KMS-11 (cell line): ENCODE measurements at regions not wholly inside any gene's neighbourhood (a gene's known extent, or its start where the extent isn't known, plus 50 kb on each side); places are given as distances from the start of the nearest gene placed in this dataset.
"Not testable (repeated sequence)": the region's sequence is repeated elsewhere in the genome, so short reads cannot be mapped to it uniquely, and the experiment has no call there.

Experiments
- H2AFZ ChIP-seq: fragments of 200-600 bp; sonication (generic); 2 replicates; pipeline ENCODE4 v1.6.1; 2016; ENCODE audit warnings: antibody characterized with exemption, mixed run types, low read depth
- H3K27ac ChIP-seq: fragments of 200-600 bp; sonication (generic); 2 replicates; pipeline ENCODE4 v1.6.1; 2016; ENCODE audit warnings: mild to moderate bottlenecking, mixed run types
- H3K27me3 ChIP-seq: fragments of 200-600 bp; sonication (generic); 2 replicates; pipeline ENCODE4 v1.6.1; 2017; ENCODE audit warnings: mild to moderate bottlenecking, low read depth, mixed run types, moderate library complexity; ENCODE audit not compliant: insufficient read depth
- H3K36me3 ChIP-seq: fragments of 200-600 bp; sonication (generic); 2 replicates; pipeline ENCODE4 v1.6.1; 2017; ENCODE audit warnings: mild to moderate bottlenecking, mixed run types; ENCODE audit not compliant: insufficient read depth
- H3K4me1 ChIP-seq: fragments of 200-600 bp; sonication (generic); 2 replicates; pipeline ENCODE4 v1.6.1; 2016; ENCODE audit warnings: mild to moderate bottlenecking, low read depth, mixed run types; ENCODE audit not compliant: poor library complexity, severe bottlenecking
- H3K4me2 ChIP-seq: fragments of 200-600 bp; sonication (generic); 2 replicates; pipeline ENCODE4 v1.7.0; 2016; ENCODE audit warnings: mild to moderate bottlenecking, mixed run types
- H3K4me3 ChIP-seq: fragments of 200-600 bp; sonication (generic); IDR thresholded peaks from 2 replicates; pipeline ENCODE4 v1.6.1; 2017; ENCODE audit warnings: low read depth, low read length, mixed read lengths; ENCODE audit not compliant: insufficient read depth
- H3K79me2 ChIP-seq: fragments of 200-600 bp; sonication (generic); 2 replicates; pipeline ENCODE4 v1.6.1; 2016; ENCODE audit warnings: low read depth, mixed run types; ENCODE audit not compliant: insufficient read depth
- H3K9ac ChIP-seq: fragments of 200-600 bp; sonication (generic); 2 replicates; pipeline ENCODE4 v1.6.1; 2016; ENCODE audit warnings: mild to moderate bottlenecking, mixed run types
- H4K20me1 ChIP-seq: fragments of 200-600 bp; sonication (generic); 2 replicates; pipeline ENCODE4 v1.6.1; 2016; ENCODE audit warnings: mild to moderate bottlenecking, mixed run types; ENCODE audit not compliant: insufficient read depth
- TF ChIP-seq, protein P1 (sequence below): fragments of 200-600 bp; sonication (generic); conservative IDR thresholded peaks from 2 replicates; pipeline ENCODE4 v1.6.1; 2017; ENCODE audit warnings: low read depth, mild to moderate bottlenecking, antibody characterized with exemption, low read length, moderate library complexity, mixed read lengths

DNA sequence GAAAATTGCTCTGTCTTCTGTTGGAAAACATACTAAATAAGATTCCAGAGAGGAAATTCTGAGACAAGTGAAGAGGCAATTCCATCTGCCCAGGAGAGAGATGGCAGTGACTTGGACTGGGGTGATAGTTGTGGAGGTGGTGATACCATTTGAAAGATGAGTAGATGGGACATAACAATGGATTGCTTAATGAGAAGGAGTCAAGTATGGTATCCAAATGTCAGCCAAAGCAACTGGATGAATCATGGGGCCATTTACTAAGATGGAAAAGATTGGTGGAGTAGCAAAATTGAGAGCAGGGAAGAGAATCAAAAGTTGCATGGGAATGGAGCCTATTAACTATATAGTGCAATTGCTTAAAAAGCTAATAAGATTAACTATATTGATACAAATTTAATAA, 222.1 kb downstream of the ETAA1 start:
- no peak overlapping the region for H3K27ac ChIP-seq
- H3K79me2 ChIP-seq: no peaks in the 10 kb centered on the region
- H3K27me3 ChIP-seq: no peaks in the 10 kb centered on the region
- TF ChIP-seq, protein P1, sequence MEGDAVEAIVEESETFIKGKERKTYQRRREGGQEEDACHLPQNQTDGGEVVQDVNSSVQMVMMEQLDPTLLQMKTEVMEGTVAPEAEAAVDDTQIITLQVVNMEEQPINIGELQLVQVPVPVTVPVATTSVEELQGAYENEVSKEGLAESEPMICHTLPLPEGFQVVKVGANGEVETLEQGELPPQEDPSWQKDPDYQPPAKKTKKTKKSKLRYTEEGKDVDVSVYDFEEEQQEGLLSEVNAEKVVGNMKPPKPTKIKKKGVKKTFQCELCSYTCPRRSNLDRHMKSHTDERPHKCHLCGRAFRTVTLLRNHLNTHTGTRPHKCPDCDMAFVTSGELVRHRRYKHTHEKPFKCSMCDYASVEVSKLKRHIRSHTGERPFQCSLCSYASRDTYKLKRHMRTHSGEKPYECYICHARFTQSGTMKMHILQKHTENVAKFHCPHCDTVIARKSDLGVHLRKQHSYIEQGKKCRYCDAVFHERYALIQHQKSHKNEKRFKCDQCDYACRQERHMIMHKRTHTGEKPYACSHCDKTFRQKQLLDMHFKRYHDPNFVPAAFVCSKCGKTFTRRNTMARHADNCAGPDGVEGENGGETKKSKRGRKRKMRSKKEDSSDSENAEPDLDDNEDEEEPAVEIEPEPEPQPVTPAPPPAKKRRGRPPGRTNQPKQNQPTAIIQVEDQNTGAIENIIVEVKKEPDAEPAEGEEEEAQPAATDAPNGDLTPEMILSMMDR: no peak
- no peak overlapping the region for H3K4me2 ChIP-seq
- H3K9ac ChIP-seq: no peak overlapping the region
- no peaks in the 10 kb centered on the region for H3K4me1 ChIP-seq
- H2AFZ ChIP-seq: no peak overlapping the region
- no peaks in the 10 kb centered on the region for H4K20me1 ChIP-seq
- no peak overlapping the region for H3K4me3 ChIP-seq
- no peaks in the 10 kb centered on the region for H3K36me3 ChIP-seq

DNA sequence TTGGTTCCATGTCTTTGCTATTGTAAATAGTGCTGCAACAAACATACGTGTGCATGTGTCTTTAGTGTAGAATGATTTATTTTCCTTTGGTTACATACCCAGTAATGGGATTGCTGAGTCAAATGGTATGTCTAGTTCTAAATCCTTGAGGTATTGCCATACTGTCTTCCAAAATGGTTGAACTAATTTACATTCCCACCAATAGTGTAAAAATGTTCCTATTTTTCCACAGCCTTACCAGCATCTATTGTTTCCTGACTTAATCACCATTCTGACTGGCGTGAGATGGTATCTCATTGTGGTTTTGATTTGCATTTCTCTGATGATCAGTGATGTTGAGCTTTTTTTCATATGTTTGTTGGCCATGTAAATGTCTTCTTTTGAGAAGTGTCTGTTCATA, 226.6 kb downstream of the ETAA1 start:
- not testable (repeated sequence) for H3K4me2 ChIP-seq, H4K20me1 ChIP-seq, H3K79me2 ChIP-seq, H3K4me1 ChIP-seq, H3K9ac ChIP-seq, H3K36me3 ChIP-seq, H3K27ac ChIP-seq, H3K4me3 ChIP-seq, H3K27me3 ChIP-seq, H2AFZ ChIP-seq

DNA sequence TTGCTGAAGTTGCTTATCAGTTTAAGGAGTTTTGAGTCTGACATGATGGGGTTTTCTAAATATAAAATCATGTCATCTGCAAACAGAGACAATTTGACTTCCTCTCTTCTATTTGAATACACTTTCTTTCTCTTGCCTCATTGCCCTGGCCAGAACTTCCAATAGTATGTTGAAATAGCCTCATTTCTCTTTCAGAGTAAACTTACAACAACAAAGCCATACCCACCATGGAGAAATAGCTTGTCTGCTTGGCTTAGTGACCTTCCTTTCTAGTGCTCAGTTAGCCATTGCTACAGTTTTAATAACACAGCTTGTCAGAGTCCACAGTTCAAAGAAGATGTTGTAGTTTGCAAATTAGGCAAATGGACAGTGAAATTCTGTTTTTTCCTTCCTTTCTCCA, 228.0 kb downstream of the ETAA1 start:
- Histone ChIP-seq H3K27me3 (no peaks in the 10 kb centered on the region), H4K20me1 (no peaks in the 10 kb centered on the region), H3K4me1 (no peaks in the 10 kb centered on the region), H3K4me3 (no peak overlapping the region), H3K27ac (no peak overlapping the region), H3K9ac (no peak overlapping the region), H3K4me2 (no peak overlapping the region), H3K79me2 (no peaks in the 10 kb centered on the region), H2AFZ (no peak overlapping the region), H3K36me3 (no peaks in the 10 kb centered on the region)
- TF ChIP-seq, protein P1: no peak

DNA sequence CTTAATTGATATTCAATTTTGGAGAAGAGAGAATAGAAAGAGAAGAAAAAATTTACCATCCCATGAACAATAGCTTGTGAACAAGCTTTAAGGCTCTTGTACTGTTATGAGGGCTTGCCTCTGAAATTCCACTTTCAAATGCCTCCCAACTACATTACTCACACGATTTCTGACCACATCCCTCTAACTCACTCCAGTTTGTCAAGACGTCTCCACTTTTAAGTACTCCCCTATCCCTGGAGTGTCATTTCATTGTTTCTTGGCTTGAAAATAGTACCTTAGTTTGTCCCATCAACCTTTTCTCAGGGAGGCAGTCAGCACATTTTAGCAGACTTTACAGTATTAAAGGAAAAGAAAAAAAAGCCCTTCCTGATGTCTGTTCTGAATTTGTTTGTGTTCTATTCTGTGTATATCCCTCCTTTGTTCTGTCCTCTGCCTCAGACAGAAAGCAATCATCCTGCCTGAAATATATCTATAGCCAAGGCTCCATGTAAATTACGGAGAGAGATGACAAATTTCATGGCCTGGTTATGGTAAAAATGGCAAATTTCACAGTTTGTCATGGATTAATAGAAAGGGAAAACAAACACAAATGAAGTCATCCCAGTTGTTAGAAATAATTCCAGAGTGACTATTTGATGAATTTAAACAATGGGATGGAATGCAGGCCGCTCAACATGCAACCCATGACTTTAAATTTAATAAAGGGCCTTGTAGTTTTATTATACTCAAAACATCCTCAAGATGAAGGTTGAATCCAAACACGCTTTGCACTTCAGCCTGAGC, 228.8 kb downstream of the ETAA1 start:
- TF ChIP-seq, protein P1: no peak
- Histone ChIP-seq H3K27me3 (no peaks in the 10 kb centered on the region), H4K20me1 (no peaks in the 10 kb centered on the region), H2AFZ (no peak overlapping the region), H3K9ac (no peak overlapping the region), H3K4me2 (no peak overlapping the region), H3K79me2 (no peaks in the 10 kb centered on the region), H3K36me3 (no peaks in the 10 kb centered on the region), H3K27ac (no peak overlapping the region), H3K4me3 (no peak overlapping the region), H3K4me1 (no peaks in the 10 kb centered on the region)

DNA sequence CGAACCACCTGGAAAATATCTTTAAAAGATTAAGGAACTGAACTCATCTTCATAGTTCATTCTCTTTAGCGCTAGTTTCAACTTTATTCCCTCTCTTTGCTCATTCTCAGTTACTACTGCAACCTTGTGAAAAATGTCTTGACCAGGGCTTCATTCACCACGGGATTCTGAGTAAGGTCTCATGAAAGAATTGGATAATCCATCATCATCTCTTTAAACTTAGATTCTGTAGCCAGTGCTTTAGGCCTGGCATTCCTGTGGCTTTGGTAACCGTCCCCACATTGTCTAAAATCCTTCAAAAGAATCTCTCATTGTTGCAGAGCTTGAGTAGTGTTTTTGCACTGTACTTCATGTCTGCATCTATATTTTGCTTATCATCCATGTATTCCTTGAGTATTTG, 229.5 kb downstream of the ETAA1 start:
- Histone ChIP-seq H3K36me3 (no peaks in the 10 kb centered on the region), H2AFZ (no peak overlapping the region), H4K20me1 (no peaks in the 10 kb centered on the region), H3K4me2 (no peak overlapping the region), H3K9ac (no peak overlapping the region), H3K4me1 (peaks cover under 1% of the 10 kb centered on the region), H3K27ac (no peak overlapping the region), H3K27me3 (no peaks in the 10 kb centered on the region), H3K4me3 (no peak overlapping the region), H3K79me2 (no peaks in the 10 kb centered on the region)
- TF ChIP-seq, protein P1: no peak
